GM19468 (cell line): ENCODE measurements at regions not wholly inside any gene's neighbourhood (a gene's known extent, or its start where the extent isn't known, plus 50 kb on each side); places are given as distances from the start of the nearest gene placed in this dataset.

Source experiments
- ATAC-seq: cut with Tn5 transposase; IDR thresholded peaks from one replicate; pipeline ENCODE4 v1.9.1; 2021; ENCODE audit warnings: mild to moderate bottlenecking, moderate library complexity, moderate number of reproducible peaks; ENCODE audit not compliant: unreplicated experiment; ENCODE audit errors: extremely low read depth

- ATAC-seq: no peak
Observed at GRCh38 chr12:41983856-41984255, 160.8 kb downstream of the GXYLT1 start.

GRCh38 chr12:41983394-41983793 lies 161.3 kb downstream of the GXYLT1 start:
- no peak for ATAC-seq

GRCh38 chr12:41981758-41982157 lies 162.9 kb downstream of the GXYLT1 start:
- ATAC-seq: no peak

GRCh38 chr12:41981013-41981412 lies 163.7 kb downstream of the GXYLT1 start:
- ATAC-seq: no peak

- ATAC-seq: no peak
Observed at GRCh38 chr12:41980390-41980789, 164.3 kb downstream of the GXYLT1 start.

- no peak for ATAC-seq
Observed at GRCh38 chr12:41979574-41979973, 165.1 kb downstream of the GXYLT1 start.

- ATAC-seq: no peak
Observed at GRCh38 chr12:41972598-41972997, 172.1 kb downstream of the GXYLT1 start.

- no peak for ATAC-seq
Observed at GRCh38 chr12:41972196-41972595, 172.5 kb downstream of the GXYLT1 start.

GRCh38 chr12:41970744-41971143 lies 173.9 kb downstream of the GXYLT1 start:
- no peak for ATAC-seq

GRCh38 chr12:41968599-41968998 lies 176.1 kb downstream of the GXYLT1 start:
- ATAC-seq: no peak

GRCh38 chr12:41967668-41968500 lies 176.8 kb downstream of the GXYLT1 start:
- no peak for ATAC-seq

- ATAC-seq: no peak
Observed at GRCh38 chr12:41966916-41967315, 177.8 kb downstream of the GXYLT1 start.

- ATAC-seq: no peak
Observed at GRCh38 chr12:41966001-41966400, 178.7 kb downstream of the GXYLT1 start.

GRCh38 chr12:41963398-41963797 lies 181.3 kb downstream of the GXYLT1 start:
- ATAC-seq: no peak

- ATAC-seq: no peak
Observed at GRCh38 chr12:41962171-41962572, 182.5 kb downstream of the GXYLT1 start.

GRCh38 chr12:41959271-41959670 lies 185.4 kb downstream of the GXYLT1 start:
- no peak for ATAC-seq

GRCh38 chr12:41956353-41956752 lies 188.3 kb downstream of the GXYLT1 start:
- no peak for ATAC-seq

- peak; percentile 57 for ATAC-seq
Observed at GRCh38 chr12:41950455-41950854, 194.2 kb downstream of the GXYLT1 start.

- ATAC-seq: no peak
Observed at GRCh38 chr12:41946106-41946505, 198.6 kb downstream of the GXYLT1 start.

- ATAC-seq: no peak
Observed at GRCh38 chr12:41944216-41944615, 200.5 kb downstream of the GXYLT1 start.

- ATAC-seq: no peak
Observed at GRCh38 chr12:41943671-41944070, 201.0 kb downstream of the GXYLT1 start.

GRCh38 chr12:41942354-41942753 lies 202.3 kb downstream of the GXYLT1 start:
- no peak for ATAC-seq
